ENCODE measurements at regions not wholly inside any gene's neighbourhood (a gene's known extent, or its start where the extent isn't known, plus 50 kb on each side); places are given as distances from the start of the nearest gene placed in this dataset.

- TF ChIP-seq CTCF (IDR thresholded peaks at IDR 0.05; ENCODE audit: insufficient read depth, low read depth, low read length) (no peak), EZH2 (IDR thresholded peaks at IDR 0.05; ENCODE audit: insufficient read depth, low read length) (no peak)
These were observed 2032.3 kb downstream of the MRPL39 start for GRCh38 chr21:23574932-23575331.

All from astrocyte (in vitro differentiated cells and primary cell).